ENCODE measurements at regions not wholly inside any gene's neighbourhood (a gene's known extent, or its start where the extent isn't known, plus 50 kb on each side); places are given as distances from the start of the nearest gene placed in this dataset.

GRCh38 chr13:81442904-81443303 is 1102.0 kb upstream of the SPRY2 start:
- TF ChIP-seq CTCF (conservative IDR thresholded peaks at IDR 0.05; ENCODE audit: low read length) (no peak), EZH2phosphoT487 (IDR thresholded peaks at IDR 0.05; ENCODE audit: borderline replicate concordance, low read depth, low read length) (no peak)
